SK-N-SH (cell line): ENCODE measurements at regions not wholly inside any gene's neighbourhood (a gene's known extent, or its start where the extent isn't known, plus 50 kb on each side); places are given as distances from the start of the nearest gene placed in this dataset.
A peak's percentile ranks its signal among the peaks of the same experiment; 100 is the strongest.

ENCODE experiments used
- CTCF ChIA-PET: fragments of 300-600, 350-600 bp; formaldehyde crosslinking; extraction: SDS; loops from one replicate; lab custom pipeline; 2021; lab: Yijun Ruan, JAX
- POLR2A ChIA-PET: fragments of 350-600 bp; sonication (Branson Sonifier 250); formaldehyde crosslinking; extraction: SDS; loops from one replicate; lab custom pipeline; 2020; ENCODE audit warnings: antibody characterized with exemption, inconsistent platforms; lab: Yijun Ruan, JAX
- DNase-seq: peaks from one replicate; pipeline ENCODE4 v3.0.0; 2012
- H2AFZ ChIP-seq: fragments of 200-600 bp; sonication (generic); 2 replicates; pipeline ENCODE4 v1.8.1; 2016; ENCODE audit warnings: antibody characterized with exemption, mild to moderate bottlenecking, low read depth
- H3F3A ChIP-seq: fragments of 200-600 bp; sonication (generic); replicated peaks from 2 replicates; pipeline ENCODE3; 2016; ENCODE audit warnings: antibody characterized with exemption, mild to moderate bottlenecking; ENCODE audit not compliant: insufficient read depth
- H3K27ac ChIP-seq, 2 experiments: fragments of 200-500 bp in 1 of 2; fragments of 200-600 bp in 1 of 2; sonication (Bioruptor generic) in 1 of 2; sonication (generic), shearing (Covaris generic) in 1 of 2; 2 replicates each; pipeline versions ENCODE4 v1.5.1 to v1.6.1; 2014 to 2016; ENCODE audit warnings: low read depth in 2 of 2, inconsistent platforms in 1 of 2, low read length in 1 of 2, mild to moderate bottlenecking in 1 of 2, mixed read lengths in 1 of 2
- H3K27me3 ChIP-seq: fragments of 200-600 bp; sonication (generic), shearing (Covaris generic); 2 replicates; pipeline ENCODE4 v1.6.1; 2016; ENCODE audit warnings: mixed run types; ENCODE audit not compliant: insufficient read depth
- H3K36me3 ChIP-seq, 2 experiments: fragments of 200-500 bp in 1 of 2; fragments of 200-600 bp in 1 of 2; sonication (Bioruptor generic) in 1 of 2; sonication (generic) in 1 of 2; replicated peaks in 1 of 2; 2 replicates each; pipeline versions ENCODE3 to v1.5.1; 2014 to 2016; ENCODE audit warnings: low read length in 1 of 2, mild to moderate bottlenecking in 1 of 2; ENCODE audit not compliant: insufficient read depth in 2 of 2, control insufficient read depth in 1 of 2
- H3K4me1 ChIP-seq, 2 experiments: fragments of 200-500 bp in 1 of 2; fragments of 200-600 bp in 1 of 2; sonication (Bioruptor generic) in 1 of 2; sonication (generic), shearing (Covaris generic) in 1 of 2; 2 replicates each; pipeline versions ENCODE4 v1.5.1 to v1.6.1; 2014 to 2016; ENCODE audit warnings: low read depth in 1 of 2, low read length in 1 of 2, mixed run types in 1 of 2; ENCODE audit not compliant: insufficient read depth in 2 of 2, control insufficient read depth in 1 of 2
- H3K4me2 ChIP-seq: fragments of 200-600 bp; sonication (generic), shearing (Covaris generic); 2 replicates; pipeline ENCODE4 v1.6.1; 2017; ENCODE audit warnings: mixed run types
- H3K4me3 ChIP-seq, 2 experiments: fragments of 200-500 bp in 1 of 2; fragments of 200-600 bp in 1 of 2; sonication (Bioruptor generic) in 1 of 2; sonication (generic), shearing (Covaris generic) in 1 of 2; 2 replicates each; pipeline versions ENCODE4 v1.5.1 to v1.8.1; 2014 to 2016; ENCODE audit warnings: low read depth in 2 of 2, inconsistent platforms in 1 of 2, low read length in 1 of 2, mild to moderate bottlenecking in 1 of 2, mixed read lengths in 1 of 2, moderate library complexity in 1 of 2
- H3K79me2 ChIP-seq: fragments of 200-600 bp; sonication (generic); 2 replicates; pipeline ENCODE4 v1.8.1; 2017; ENCODE audit warnings: mild to moderate bottlenecking; ENCODE audit not compliant: insufficient read depth
- H3K9ac ChIP-seq: fragments of 200-600 bp; sonication (generic); 2 replicates; pipeline ENCODE4 v1.6.1; 2017; ENCODE audit warnings: mixed run types
- H3K9me2 ChIP-seq: fragments of 200-600 bp; sonication (generic); 2 replicates; pipeline ENCODE4 v1.6.1; 2017; ENCODE audit warnings: mixed run types
- H3K9me3 ChIP-seq: fragments of 200-600 bp; sonication (generic); 2 replicates; pipeline ENCODE4 v1.6.1; 2017; ENCODE audit warnings: mixed run types, mild to moderate bottlenecking, moderate library complexity
- H4K20me1 ChIP-seq: fragments of 200-600 bp; sonication (generic); 2 replicates; pipeline ENCODE4 v1.6.1; 2017; ENCODE audit warnings: mild to moderate bottlenecking, mixed run types; ENCODE audit not compliant: insufficient read depth
- ELF1 ChIP-seq: IDR thresholded peaks from 2 replicates; pipeline ENCODE4 v1.4.0; 2012
- FOSL2 ChIP-seq: IDR thresholded peaks from 2 replicates; pipeline ENCODE4 v1.4.0; 2012; ENCODE audit warnings: low read depth, mild to moderate bottlenecking, moderate library complexity, borderline replicate concordance
- FOXJ3 ChIP-seq: sonication (generic); formaldehyde crosslinking; IDR thresholded peaks from 2 replicates; pipeline ENCODE4 v1.5.1; 2020; ENCODE audit warnings: mild to moderate bottlenecking, missing genetic modification reagents
- GABPA ChIP-seq: IDR thresholded peaks from 2 replicates; pipeline ENCODE4 v1.4.0; 2012; ENCODE audit warnings: low read depth, mild to moderate bottlenecking
- GATA2 ChIP-seq: sonication (generic); formaldehyde crosslinking; IDR thresholded peaks from 2 replicates; pipeline ENCODE4 v1.5.0; 2020; ENCODE audit warnings: mild to moderate bottlenecking, missing genetic modification reagents
- JUND ChIP-seq: IDR thresholded peaks from 2 replicates; pipeline ENCODE4 v1.4.0; 2012
- MEF2A ChIP-seq: IDR thresholded peaks from 2 replicates; pipeline ENCODE4 v1.4.0; 2012; ENCODE audit warnings: low read depth, borderline replicate concordance
- MXI1 ChIP-seq: IDR thresholded peaks from 2 replicates; pipeline ENCODE4 v1.6.1; 2012; ENCODE audit warnings: mild to moderate bottlenecking, low read depth, low read length, improper control_type of control experiment
- NRF1 ChIP-seq: IDR thresholded peaks from 2 replicates; pipeline ENCODE4 v1.6.1; 2012; ENCODE audit warnings: low read depth, mild to moderate bottlenecking, low read length
- RAD21 ChIP-seq: IDR thresholded peaks from 2 replicates; pipeline ENCODE4 v1.6.1; 2012; ENCODE audit warnings: mild to moderate bottlenecking, low read length
- REST ChIP-seq: IDR thresholded peaks from 2 replicates; pipeline ENCODE4 v1.6.1; 2012; ENCODE audit warnings: mild to moderate bottlenecking, low read depth, low read length, moderate library complexity
- RFX5 ChIP-seq: IDR thresholded peaks from 2 replicates; pipeline ENCODE4 v1.6.1; 2012; ENCODE audit warnings: mild to moderate bottlenecking, improper control_type of control experiment, low read length
- RXRA ChIP-seq: IDR thresholded peaks from 2 replicates; pipeline ENCODE4 v1.4.0; 2012; ENCODE audit warnings: low read depth, mild to moderate bottlenecking, borderline replicate concordance
- SIN3A ChIP-seq: IDR thresholded peaks from 2 replicates; pipeline ENCODE4 v1.6.1; 2012; ENCODE audit warnings: low read depth, mild to moderate bottlenecking, low read length, moderate library complexity, borderline replicate concordance
- TCF12 ChIP-seq: IDR thresholded peaks from 2 replicates; pipeline ENCODE4 v1.4.0; 2012
- TEAD4 ChIP-seq: IDR thresholded peaks from 2 replicates; pipeline ENCODE4 v1.4.0; 2012; ENCODE audit warnings: mild to moderate bottlenecking, borderline replicate concordance; ENCODE audit not compliant: insufficient read depth
- WGBS: methylation state at CpG from one replicate; pipeline ENCODE4 v1.1.6; 2017; ENCODE audit warnings: low lambda C conversion rate; 5-methylcytosine and 5-hydroxymethylcytosine counted together
- TF ChIP-seq, protein P1 (sequence below): IDR thresholded peaks from 2 replicates; pipeline ENCODE4; 2012
- TF ChIP-seq, protein P2 (sequence below): IDR thresholded peaks from 2 replicates; pipeline ENCODE4 v1.4.0; 2012; ENCODE audit warnings: low read depth, borderline replicate concordance

- peak; percentile 33; the same call in 1 of the 2 replicates for TF ChIP-seq FOSL2
- peak; percentile 22 for TF ChIP-seq TCF12
- no peak for TF ChIP-seq TEAD4
- TF ChIP-seq SIN3A, result no peak
- TF ChIP-seq GATA2, result no peak
- no peak for TF ChIP-seq MXI1
- no peak for TF ChIP-seq GABPA
- TF ChIP-seq JUND, result peak; percentile 52; the same call in 1 of the 2 replicates
- no peak for TF ChIP-seq RFX5
- TF ChIP-seq RAD21, result no peak
- no peak for TF ChIP-seq FOXJ3 (CRISPR knock-in tag)
- TF ChIP-seq NRF1, result no peak
- TF ChIP-seq MEF2A, result no peak
- TF ChIP-seq REST, result no peak
- TF ChIP-seq ELF1, result no peak
- TF ChIP-seq RXRA, result no peak
- TF ChIP-seq, protein P1, sequence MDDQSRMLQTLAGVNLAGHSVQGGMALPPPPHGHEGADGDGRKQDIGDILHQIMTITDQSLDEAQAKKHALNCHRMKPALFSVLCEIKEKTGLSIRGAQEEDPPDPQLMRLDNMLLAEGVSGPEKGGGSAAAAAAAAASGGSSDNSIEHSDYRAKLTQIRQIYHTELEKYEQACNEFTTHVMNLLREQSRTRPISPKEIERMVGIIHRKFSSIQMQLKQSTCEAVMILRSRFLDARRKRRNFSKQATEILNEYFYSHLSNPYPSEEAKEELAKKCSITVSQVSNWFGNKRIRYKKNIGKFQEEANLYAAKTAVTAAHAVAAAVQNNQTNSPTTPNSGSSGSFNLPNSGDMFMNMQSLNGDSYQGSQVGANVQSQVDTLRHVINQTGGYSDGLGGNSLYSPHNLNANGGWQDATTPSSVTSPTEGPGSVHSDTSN, result peak; percentile 70
- TF ChIP-seq, all 33 proteins: peak for 4
These were observed 1300.1 kb upstream of the ALCAM start (continued) for GRCh38 chr3:104066658-104067057.

- ChIA-PET CTCF (interaction anchor here (1.2 kb wide), 1 partner anchor 11 kb away, joined by 3 read pairs; no protein-coding TSS in a partner anchor), POLR2A (no interaction called here)
- Histone ChIP-seq H3K4me3 (no peak overlapping the region), H2AFZ (peak overlapping the region; percentile 50; the same call in 1 of the 2 replicates), H3K27me3 (no peaks in the 10 kb centered on the region), H3F3A (peaks cover 3% of the 10 kb centered on the region), H3K36me3 (no peaks in the 10 kb centered on the region), H3K4me1 (no peaks in the 10 kb centered on the region; a peak in 1 of 4 replicates), H4K20me1 (no peaks in the 10 kb centered on the region), H3K27ac (0 out of 4 replicates have a peak overlapping the region, but pooled peaks of 1 of the 2 experiments have one; percentile 5), H3K4me2 (no peak overlapping the region), H3K9me3 (no peaks in the 10 kb centered on the region), H3K9me2 (no peaks in the 10 kb centered on the region; the same call in 1 of the 2 replicates), H3K9ac (no peak overlapping the region), H3K79me2 (no peaks in the 10 kb centered on the region)
- no peak for DNase-seq
- TF ChIP-seq JUND, result 0 out of 2 replicates have a peak, but pooled peaks have one; percentile 19
- TF ChIP-seq TEAD4, result 0 out of 2 replicates have a peak, but pooled peaks have one; percentile 13
- no peak for TF ChIP-seq RFX5
- peak; percentile 50; the same call in 1 of the 2 replicates for TF ChIP-seq FOSL2
- TF ChIP-seq, protein P1, result peak; percentile 47; the same call in 1 of the 2 replicates
- TF ChIP-seq, protein P2, sequence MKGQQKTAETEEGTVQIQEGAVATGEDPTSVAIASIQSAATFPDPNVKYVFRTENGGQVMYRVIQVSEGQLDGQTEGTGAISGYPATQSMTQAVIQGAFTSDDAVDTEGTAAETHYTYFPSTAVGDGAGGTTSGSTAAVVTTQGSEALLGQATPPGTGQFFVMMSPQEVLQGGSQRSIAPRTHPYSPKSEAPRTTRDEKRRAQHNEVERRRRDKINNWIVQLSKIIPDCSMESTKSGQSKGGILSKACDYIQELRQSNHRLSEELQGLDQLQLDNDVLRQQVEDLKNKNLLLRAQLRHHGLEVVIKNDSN, result no peak
- WGBS, result 44% methylated on average over 3 of the region's 3 CpGs
These were observed 1297.6 kb upstream of the ALCAM start for GRCh38 chr3:104069114-104069513.
